Testis (tissue), 2 donors: ENCODE measurements at regions not wholly inside any gene's neighbourhood (a gene's known extent, or its start where the extent isn't known, plus 50 kb on each side); places are given as distances from the start of the nearest gene placed in this dataset.

Experiments used
- CTCF ChIP-seq, 3 experiments: fragments of 450-650 bp in 2 of 3; fragments of 200-600 bp in 1 of 3; sonication (generic) in 1 of 3; IDR thresholded peaks; one replicate each; pipeline ENCODE4 v1.5.1; 2016 to 2019; ENCODE audit warnings: antibody characterized with exemption in 3 of 3, mild to moderate bottlenecking in 2 of 3, moderate library complexity in 1 of 3
- POLR2A ChIP-seq: fragments of 450-650 bp; IDR thresholded peaks from one replicate; pipeline ENCODE4 v1.6.1; 2017; ENCODE audit warnings: antibody characterized with exemption, mild to moderate bottlenecking, moderate library complexity

GRCh38 chr20:57936636-57937385, 227.0 kb upstream of the PMEPA1 start:
- no peak for TF ChIP-seq CTCF (IDR thresholded peaks at IDR 0.05)
- TF ChIP-seq POLR2A: no peak
